Vagina (tissue), 2 donors: ENCODE measurements at regions not wholly inside any gene's neighbourhood (a gene's known extent, or its start where the extent isn't known, plus 50 kb on each side); places are given as distances from the start of the nearest gene placed in this dataset.

ENCODE experiments used
- POLR2A ChIP-seq, 2 donors: fragments of 450-650 bp; IDR thresholded peaks; one replicate each; pipeline ENCODE4 v1.6.1; 2017; ENCODE audit warnings: antibody characterized with exemption in 2 of 2, mild to moderate bottlenecking in 2 of 2, moderate library complexity in 2 of 2
- TF ChIP-seq, protein P1 (sequence below), 3 experiments: fragments of 450-650 bp in 2 of 3; fragments of 200-600 bp in 1 of 3; sonication (generic) in 1 of 3; IDR thresholded peaks; one replicate each; pipeline ENCODE4 v1.5.1; 2017 to 2019; ENCODE audit warnings: antibody characterized with exemption in 3 of 3, mild to moderate bottlenecking in 2 of 3, moderate library complexity in 2 of 3

DNA sequence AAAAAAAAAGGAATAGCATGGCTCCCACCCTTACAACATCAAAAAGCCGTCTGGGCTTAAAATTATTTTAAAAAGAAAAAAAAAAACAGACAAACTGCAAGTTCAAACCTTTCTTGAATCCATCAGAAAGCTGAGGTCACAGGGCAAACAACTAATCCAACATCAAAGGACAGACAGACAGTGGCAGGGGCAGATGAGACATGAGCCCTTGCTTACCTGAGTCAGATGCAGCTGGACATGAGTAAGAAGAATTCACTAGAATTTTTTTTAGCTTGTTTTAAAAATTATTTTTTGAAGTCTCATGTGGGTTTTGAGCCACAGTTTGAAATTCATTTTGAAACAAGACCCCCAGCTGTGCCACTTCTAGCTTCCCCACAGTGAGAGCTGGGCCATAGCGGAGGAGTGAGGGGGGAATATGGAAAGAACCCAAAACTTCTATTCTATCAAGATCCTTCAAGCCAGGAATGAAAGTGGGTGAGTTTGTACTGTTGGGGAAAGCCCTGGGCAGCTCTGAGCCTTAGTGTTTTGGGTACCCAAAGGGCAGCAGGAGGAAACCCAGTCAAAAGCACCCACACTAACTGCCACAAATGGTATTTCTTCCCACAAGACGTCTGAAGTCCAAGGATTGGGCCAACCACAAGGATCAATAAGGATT is 111.4 kb downstream of the ATXN3L start:
- TF ChIP-seq, protein P1, sequence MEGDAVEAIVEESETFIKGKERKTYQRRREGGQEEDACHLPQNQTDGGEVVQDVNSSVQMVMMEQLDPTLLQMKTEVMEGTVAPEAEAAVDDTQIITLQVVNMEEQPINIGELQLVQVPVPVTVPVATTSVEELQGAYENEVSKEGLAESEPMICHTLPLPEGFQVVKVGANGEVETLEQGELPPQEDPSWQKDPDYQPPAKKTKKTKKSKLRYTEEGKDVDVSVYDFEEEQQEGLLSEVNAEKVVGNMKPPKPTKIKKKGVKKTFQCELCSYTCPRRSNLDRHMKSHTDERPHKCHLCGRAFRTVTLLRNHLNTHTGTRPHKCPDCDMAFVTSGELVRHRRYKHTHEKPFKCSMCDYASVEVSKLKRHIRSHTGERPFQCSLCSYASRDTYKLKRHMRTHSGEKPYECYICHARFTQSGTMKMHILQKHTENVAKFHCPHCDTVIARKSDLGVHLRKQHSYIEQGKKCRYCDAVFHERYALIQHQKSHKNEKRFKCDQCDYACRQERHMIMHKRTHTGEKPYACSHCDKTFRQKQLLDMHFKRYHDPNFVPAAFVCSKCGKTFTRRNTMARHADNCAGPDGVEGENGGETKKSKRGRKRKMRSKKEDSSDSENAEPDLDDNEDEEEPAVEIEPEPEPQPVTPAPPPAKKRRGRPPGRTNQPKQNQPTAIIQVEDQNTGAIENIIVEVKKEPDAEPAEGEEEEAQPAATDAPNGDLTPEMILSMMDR (IDR thresholded peaks at IDR 0.05), result no peak
- TF ChIP-seq POLR2A (IDR thresholded peaks at IDR 0.05), result no peak
